Activated CD8-positive, alpha-beta memory T cell treated with anti-CD3 and anti-CD28 coated beads for 48 hours (primary cell): ENCODE measurements at regions not wholly inside any gene's neighbourhood (a gene's known extent, or its start where the extent isn't known, plus 50 kb on each side); places are given as distances from the start of the nearest gene placed in this dataset.

Source experiments
- DNase-seq, 3 experiments: peaks; one replicate each; pipeline ENCODE4 v3.0.0-alpha.2; 2020; ENCODE audit warnings: low read depth in 2 of 3, low spot score in 2 of 3

- DNase-seq = no peak
These were observed 391.7 kb upstream of the ADARB2 start for GRCh38 chr10:2128991-2129390.

DNA sequence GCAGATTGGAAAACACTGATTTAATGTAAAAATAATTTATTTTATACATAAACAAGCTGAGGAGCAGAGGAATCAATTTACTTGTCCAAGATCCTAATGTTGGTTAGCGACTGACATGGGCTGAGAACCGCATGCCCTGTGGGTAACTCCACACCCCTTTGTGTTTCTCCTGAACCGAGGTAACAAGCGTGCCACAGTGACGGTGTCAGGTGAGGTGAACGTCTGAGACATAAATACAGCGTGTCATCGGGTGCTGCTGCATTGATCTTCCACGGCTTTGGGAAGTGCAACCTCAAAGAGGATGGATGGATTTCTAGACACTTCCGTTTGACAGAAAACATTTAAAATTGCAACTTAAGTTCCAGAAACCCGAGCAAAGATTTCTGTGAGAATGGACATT is 386.8 kb upstream of the ADARB2 start:
- DNase-seq = no peak

GRCh38 chr10:2122431-2123124 is 385.3 kb upstream of the ADARB2 start:
- DNase-seq = no peak

- DNase-seq = no peak
These were observed 384.6 kb upstream of the ADARB2 start for GRCh38 chr10:2121929-2122328.

DNA sequence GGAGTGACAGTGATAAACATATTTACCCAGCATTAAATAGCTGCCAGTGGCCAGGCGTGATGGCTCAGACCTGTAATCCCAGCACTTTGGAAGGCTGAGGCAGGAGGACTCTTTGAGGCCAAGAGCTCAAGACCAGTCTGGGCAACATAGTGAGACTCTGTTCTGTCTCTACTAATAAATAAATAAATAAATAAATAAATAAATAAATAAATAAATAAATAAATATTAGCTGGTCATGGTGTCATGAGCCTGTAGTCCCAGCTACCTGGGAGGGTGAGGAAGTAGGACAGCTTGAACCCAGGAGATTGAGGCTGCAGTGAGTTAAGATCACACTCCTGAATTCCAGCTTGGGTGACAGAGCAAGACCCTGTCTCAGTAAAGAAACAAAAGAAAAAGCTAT is 384.0 kb upstream of the ADARB2 start:
- no peak for DNase-seq

DNA sequence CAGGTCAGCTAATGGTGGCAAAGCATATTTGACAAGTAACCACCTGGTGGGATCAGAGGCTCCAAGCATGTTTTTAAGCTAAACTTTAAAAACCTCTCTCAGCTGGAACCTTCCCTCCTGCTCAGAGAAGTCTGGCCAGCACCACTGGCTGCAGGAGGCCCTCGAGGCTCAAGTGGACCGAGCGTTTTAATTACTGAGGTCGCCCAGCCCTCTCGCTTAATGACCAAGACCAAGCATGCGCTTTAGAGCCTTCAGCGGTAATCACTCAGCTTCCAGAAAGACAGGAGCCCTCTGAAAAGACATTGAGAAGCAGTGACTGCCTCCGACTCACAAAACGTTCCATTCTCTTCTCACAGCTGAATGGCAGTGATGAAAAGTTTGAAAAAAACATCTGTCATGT is 383.4 kb upstream of the ADARB2 start:
- no peak for DNase-seq

DNA sequence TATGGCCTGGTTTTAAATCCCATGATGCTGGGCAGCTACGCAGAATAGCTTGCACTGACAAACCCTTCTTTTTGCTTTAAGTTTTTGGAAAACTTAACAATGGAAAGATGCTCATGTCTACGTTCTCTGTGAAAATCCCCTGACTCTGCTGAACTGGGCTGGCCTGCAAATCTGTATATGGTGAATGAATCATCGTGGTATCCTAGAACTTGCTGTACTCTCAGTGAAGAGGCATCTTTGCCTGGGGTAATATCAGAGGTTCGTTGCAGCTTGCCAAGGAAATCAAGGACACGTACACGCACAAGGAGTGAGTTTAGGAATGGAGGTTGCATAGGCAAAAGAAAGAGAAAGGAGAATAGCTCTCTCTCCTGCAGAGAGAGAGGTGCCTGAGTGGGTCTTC is 382.0 kb upstream of the ADARB2 start:
- no peak for DNase-seq

DNA sequence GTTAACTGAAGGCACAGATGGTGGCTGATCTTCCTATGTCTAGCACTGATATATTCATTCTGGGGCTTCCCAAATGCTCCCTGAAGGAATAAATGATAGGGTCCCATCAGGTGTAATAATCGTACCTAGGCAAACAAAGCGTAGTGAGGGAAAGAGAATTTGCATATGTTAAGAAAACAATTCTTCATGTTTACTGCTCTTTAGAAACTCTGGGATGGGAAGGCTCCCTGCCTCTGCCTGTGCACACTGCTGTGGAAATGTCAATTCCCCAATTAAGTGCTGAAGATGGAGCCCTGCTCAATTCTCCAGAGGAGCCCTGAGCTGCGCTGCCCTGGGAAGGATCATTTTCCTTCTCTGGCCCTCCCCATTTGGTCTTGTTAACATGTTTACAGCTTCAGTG is 380.9 kb upstream of the ADARB2 start:
- DNase-seq = no peak

GRCh38 chr10:2117641-2118040 is 380.3 kb upstream of the ADARB2 start:
- no peak for DNase-seq

DNA sequence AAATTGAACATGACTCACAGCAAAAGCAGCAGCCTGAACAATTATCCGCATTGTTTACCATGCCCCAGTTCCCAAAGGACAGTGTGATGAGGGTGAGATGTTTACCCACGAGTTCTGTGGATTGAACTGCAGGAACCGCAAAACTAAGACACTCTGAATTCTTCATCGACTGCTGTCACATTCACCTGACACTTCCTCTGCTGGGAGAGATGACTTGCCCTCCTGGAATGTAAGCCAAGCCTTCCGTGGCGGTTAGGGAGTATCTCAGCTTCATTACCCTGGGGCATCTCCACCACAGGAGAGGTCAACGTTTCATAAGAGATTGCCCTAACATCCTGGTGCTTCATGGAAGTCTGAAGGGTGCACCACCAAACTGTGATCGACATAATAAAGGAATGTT is 374.6 kb upstream of the ADARB2 start:
- DNase-seq = no peak

DNA sequence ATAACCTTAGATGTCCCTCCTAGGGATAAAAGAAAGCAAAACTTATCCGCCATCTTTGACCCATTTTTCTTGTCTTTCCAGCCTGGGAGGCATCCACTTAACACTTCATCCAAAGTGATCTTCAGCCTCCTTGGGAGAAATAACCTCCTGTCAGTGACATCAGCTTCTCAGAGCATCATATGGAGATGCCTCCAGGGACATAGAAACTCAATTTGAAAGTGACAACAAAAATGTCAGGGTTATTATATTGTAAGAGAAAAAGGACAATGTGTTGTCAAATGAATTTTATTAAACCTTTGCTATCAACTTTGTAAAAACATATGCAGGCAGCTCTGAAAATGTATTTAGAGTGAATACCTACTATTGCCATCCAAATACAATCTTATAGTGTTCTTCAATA is 371.2 kb upstream of the ADARB2 start:
- DNase-seq = no peak

DNA sequence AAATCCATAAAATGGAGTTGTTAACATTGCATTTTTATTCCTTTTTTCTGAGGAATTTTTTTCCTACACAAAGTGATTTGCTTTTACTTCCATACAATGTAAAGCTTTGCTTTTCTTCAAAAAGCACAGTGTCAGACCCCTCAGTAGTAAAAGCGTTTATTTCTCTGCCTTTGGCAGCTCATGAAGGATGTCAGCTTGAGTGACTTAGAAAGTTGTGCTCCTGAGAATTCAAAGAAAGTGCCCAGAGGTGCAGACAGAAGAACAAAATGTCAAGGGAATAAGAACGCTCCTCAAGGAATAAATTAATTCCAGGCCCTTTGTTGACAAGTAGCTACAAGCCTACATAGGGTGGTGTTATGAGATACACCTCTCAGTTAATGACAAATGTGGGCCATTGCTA is 369.3 kb upstream of the ADARB2 start:
- DNase-seq = no peak

DNA sequence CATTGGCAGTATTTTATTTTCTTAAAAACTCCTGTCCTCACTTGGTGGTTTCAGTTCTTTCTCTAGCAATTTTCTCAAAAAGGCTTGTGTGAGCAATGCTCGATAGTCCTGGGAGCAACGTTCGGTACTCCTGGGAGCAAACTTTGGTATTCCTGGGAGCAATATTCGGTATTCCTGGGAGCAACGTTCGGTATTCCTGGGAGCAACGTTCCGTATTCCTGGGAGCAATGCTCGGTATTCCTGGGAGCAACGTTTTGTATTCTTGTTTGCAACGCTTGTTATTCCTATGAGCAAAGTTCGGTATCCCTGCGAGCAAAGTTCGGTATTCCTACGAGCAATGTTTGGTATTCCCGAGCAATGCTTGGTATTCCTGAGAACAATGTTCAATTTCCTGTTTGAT is 362.0 kb upstream of the ADARB2 start:
- no peak for DNase-seq

DNA sequence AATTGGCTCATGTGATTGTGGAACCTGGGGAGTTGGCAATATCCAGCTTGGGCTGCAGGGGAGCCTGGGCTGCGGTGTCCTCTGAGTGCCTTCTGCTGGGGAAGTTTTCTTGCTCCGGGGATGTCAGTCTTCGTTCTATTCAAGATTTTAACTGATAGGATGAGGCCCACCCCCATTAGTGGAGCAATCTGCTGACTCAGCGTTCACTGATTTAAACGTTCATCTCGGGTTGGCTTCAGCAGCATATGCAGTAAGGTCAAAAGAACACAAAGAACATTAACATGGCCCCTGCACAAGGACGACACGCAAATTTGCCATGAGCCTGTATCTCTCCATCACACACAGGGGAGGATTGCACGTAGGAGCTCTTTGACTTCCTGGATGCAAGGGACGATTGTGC is 360.6 kb upstream of the ADARB2 start:
- DNase-seq = no peak

DNA sequence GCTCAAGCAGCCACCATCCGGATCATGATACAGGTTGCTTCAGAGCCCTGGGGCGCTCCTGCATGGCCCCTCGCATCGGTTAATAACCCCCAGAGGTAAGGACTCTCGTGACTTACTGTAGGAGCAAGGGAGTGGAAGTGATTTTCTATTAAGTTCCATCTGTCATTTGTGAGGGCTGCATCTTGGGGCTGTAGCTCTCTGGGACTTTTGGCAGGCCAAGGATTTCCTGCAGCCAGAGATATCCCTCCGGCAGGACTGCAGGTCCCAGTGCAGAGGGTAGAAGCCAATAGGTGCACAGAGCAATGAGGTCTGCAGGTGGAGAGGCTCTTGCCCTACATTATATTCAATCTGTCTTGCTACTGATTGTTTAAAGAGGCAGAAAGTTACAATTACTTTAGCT is 356.8 kb upstream of the ADARB2 start:
- no peak for DNase-seq

DNA sequence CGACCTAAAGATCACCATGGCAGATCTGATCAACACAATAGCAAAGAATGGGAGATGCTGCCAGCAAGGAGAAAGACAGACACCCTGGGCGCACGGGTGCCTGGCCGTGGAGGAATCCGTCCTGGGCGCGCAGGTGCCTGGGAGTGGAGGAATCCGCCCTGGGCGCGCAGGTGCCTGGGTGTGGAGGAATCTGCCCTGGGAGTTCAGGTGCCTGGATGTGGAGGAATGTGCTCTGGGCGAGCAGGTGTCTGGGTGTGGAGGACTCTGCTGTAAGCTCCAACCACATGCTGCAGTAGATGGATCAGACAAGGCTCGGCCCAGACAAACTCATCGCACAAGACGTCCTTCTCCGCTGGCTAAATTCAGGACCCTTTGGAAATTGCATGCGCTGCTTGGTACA is 346.3 kb upstream of the ADARB2 start:
- DNase-seq = no peak

DNA sequence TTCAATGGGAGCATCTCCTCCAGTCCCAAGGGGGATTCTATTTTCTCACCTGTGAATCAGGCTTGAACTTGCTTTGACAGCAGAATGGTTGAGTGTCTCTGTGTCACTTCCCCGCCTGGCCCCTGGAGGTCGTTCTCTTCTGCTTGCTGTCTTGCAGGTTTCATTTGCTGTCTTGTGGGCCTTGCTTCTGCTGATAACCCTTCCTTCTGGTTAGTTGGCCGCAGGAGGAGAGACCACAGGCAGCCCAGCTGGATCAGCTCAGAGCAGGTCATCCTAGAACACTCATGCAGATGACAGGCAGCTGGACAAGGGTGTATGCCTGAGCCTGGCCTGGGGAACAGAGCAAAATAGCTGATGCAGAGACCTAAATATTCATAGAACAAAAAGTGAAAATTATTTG is 344.2 kb upstream of the ADARB2 start:
- DNase-seq = no peak

- no peak for DNase-seq
These were observed 342.3 kb upstream of the ADARB2 start for GRCh38 chr10:2079603-2080078.

DNA sequence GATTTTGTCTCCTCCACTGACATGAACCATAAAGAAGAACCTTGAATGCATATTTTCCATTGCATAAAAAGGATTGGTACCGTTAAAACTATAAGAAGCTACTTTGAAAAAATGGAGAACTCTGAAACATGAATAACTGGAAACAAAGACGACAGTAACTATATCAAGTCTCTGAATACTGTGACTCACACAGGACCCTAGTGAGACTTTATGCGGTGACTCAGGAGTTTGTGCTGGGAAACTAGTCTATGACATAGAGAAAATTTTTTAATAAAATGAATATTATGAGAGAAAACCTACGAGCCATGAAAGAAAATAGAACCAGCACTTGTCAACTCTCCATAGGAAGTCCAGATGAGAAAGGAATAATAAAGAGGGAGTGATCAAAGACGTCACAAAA is 339.9 kb upstream of the ADARB2 start:
- no peak for DNase-seq

- no peak for DNase-seq
These were observed 339.2 kb upstream of the ADARB2 start for GRCh38 chr10:2076528-2076927.

DNA sequence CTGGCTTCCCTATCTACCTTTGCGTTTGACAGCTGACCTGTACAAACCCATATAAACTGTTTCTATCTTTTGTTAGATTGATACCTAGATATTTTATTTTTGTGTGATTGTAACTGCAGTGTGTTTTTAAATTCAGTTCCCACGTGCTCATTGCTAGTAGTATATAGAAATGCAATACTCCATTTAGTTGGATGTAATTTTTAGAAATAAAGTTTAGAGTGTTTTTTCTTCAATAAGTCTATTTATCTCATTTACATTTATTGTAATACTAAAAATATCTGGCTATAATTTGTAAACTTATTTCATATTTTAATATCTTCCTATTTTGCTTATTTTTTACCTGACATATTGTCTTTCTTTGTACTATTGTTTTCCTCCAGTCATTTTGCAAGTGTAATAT is 329.7 kb upstream of the ADARB2 start:
- no peak for DNase-seq

- DNase-seq = no peak
These were observed 317.4 kb upstream of the ADARB2 start for GRCh38 chr10:2054728-2055127.

DNA sequence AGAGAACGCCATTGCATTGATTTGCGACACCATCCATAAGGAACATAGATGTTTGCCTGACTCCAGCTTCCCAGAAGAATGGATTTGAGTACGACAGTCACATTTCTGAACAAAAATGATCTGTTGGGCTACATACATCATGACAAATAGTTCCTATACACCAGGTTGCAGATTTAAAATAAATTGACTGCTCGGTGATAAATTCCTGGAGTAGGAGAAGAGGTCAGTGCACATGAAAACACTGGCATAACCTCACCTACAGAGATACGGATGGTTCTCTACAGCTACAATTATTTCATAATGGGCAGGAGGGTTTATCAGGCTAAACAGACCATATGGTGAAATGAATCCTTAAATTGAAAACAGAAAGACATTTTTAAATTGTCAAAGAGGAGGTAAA is 316.5 kb upstream of the ADARB2 start:
- no peak for DNase-seq

DNA sequence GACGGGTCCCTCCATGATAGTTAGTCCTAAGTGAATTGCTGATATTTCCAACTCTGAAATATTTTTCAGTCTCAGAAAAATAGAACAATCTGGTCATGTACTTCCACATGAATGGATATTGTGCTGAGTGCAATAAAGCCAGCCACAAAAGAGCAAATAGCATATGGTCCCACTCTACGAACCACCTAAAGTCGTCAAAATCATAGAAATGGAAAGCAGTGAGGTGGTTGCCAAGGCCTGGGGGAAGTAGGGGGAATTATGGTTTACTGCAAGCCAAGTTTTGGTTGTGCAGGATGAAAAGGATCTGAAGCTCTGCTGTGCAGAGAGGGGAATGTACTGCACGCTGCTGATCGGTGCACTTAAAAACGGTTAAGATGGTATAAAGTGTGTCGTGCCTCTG is 313.8 kb upstream of the ADARB2 start:
- no peak for DNase-seq
